Dedifferentiated amniotic fluid mesenchymal stem cell (primary cell): ENCODE measurements at regions not wholly inside any gene's neighbourhood (a gene's known extent, or its start where the extent isn't known, plus 50 kb on each side); places are given as distances from the start of the nearest gene placed in this dataset.
A peak's percentile ranks its signal among the peaks of the same experiment; 100 is the strongest.

Source experiments
- DNase-seq: peaks from one replicate; pipeline ENCODE4 v3.0.0-alpha.2; 2016; ENCODE audit errors: extremely low spot score

- no peak for DNase-seq
These were observed 283.8 kb downstream of the USP25 start for GRCh38 chr21:16013570-16013969.

DNA sequence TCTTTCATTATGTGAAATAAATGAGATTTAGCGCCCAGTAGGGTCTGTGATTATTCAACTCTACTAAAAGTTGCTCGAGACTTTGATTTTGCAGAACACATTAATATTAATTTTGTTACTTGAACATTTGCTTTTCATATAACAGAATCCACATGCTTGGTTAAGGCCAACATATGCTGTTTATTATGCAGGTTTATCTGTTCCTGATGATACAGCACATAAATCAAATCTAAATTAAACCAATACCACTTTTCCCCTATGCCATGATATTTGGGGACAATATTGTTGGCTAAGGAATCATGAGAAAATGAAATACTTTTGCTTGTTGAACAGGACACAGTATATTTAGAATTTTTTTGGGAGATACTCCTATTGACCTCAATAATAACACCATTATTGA, 291.1 kb downstream of the USP25 start:
- no peak for DNase-seq

DNA sequence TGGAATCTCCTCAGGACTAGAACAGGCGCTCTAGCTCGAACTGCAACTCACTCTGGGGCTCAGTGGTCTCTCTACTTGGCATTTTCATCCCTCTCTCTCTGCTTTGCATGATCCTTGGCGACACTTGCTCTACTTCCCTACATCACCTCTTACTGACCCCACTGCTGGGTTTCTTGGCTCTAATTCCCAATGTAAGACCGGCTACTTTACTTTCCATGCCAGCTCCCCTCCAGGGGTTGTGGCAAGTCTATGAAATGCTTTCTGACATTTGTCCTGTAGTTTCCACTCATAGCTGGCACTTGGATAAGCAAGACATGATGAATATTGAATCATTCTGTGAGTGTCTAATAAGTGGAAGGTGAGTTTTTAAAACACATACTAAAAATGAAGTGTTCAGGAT, 292.3 kb downstream of the USP25 start:
- no peak for DNase-seq

DNA sequence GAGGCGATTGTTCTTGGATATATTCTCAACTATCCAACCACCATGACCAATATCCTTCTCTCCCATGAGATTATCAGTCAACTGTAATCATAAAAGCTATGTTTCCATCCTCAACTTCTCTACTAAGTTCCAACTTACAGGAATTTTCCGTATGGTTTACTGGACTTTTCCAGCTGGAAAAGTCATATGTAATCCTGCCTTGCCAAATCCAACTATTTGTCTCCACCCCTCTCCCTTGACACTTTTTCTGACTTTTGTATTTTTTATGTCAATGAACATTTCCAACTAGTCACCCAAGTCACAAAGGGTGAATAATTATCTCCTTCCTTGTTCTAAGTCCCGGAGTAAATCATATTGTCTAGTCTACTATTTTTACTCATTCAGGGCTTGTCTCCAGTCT, 293.1 kb downstream of the USP25 start:
- DNase-seq = no peak

GRCh38 chr21:16028142-16028541, 298.4 kb downstream of the USP25 start:
- no peak for DNase-seq

DNA sequence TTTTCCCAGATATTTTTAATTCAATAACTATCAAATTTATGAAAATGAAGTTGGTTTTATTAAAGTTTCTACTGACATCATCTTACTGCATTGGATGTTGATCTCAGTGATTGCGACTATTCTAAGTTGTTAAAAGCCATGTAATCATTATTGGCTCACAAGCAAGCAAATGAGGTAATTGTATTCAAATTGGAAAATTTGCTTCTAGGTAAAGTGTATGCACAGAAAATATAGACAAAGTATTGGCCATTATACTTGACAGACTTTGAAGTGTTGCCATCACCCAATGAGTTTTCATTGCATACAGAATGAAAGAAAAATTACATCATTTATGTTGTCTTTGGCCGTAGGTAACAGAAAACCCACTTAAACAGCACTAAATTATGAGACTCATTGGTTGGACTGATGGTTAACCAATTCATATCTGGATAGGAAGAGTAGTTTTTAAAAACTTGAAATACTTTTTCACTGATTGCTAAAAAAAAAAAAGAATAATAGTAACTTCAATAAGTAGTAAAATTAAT, 299.2 kb downstream of the USP25 start:
- no peak for DNase-seq

GRCh38 chr21:16033193-16033592, 303.4 kb downstream of the USP25 start:
- no peak for DNase-seq

GRCh38 chr21:16034446-16035190, 304.8 kb downstream of the USP25 start:
- DNase-seq = no peak

DNA sequence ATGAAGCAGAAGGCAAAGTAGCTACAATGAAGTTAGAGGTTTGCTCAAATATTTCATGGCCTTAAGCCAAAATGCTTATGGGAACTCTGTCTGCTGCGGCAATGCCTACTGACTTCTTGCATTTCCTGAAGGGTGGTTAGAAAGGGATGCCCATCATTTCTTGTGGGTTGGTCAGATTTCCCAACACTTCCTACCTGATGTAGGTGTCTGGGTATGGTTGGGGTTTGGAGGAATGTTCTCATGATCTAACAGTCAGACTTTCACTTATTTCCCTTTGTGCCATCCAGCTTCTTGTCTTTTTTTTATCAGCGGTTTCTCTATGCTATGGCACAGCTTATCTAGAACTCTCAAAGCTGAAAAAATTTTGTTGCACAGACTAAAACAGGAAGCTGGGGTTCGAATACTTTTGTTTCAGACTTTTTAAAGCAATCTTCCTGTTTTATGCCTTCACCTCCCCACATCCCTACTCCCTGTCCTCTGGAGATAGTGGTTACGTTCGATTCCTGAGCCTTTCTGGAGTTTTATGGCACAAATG, 307.7 kb downstream of the USP25 start:
- DNase-seq = no peak

GRCh38 chr21:16040601-16041000, 310.8 kb downstream of the USP25 start:
- DNase-seq = no peak

DNA sequence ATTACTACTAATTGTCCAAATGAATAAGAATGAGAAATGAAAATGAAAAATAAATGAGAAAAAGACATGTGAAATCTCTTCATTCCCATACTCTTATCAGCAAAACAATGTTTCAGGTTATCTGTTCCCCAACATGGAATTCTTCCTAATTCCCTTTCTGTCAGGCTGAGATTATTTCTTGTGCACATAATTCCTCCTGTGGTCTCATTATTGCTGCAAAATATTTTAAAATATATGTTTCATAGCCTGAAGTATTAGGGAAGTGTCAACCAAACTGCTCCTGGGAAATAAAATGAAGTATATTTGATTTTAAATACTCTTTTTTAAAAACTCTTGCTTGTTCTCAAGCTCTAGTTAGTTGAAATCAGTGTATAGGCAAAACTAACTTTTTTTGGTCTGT, 314.9 kb downstream of the USP25 start:
- DNase-seq = no peak

GRCh38 chr21:16046656-16047330, 317.0 kb downstream of the USP25 start:
- peak; percentile 40 for DNase-seq

- peak; percentile 84 for DNase-seq
These were observed 318.1 kb downstream of the USP25 start for GRCh38 chr21:16047904-16048303.

GRCh38 chr21:16055014-16055413, 325.2 kb downstream of the USP25 start:
- no peak for DNase-seq

GRCh38 chr21:16058896-16059295, 329.1 kb downstream of the USP25 start:
- DNase-seq = no peak

- DNase-seq = no peak
These were observed 330.2 kb downstream of the USP25 start for GRCh38 chr21:16059981-16060380.

GRCh38 chr21:16061194-16061593, 331.4 kb downstream of the USP25 start:
- DNase-seq = no peak

- no peak for DNase-seq
These were observed 339.7 kb downstream of the USP25 start for GRCh38 chr21:16069178-16070112.

- no peak for DNase-seq
These were observed 340.4 kb downstream of the USP25 start for GRCh38 chr21:16070207-16070651.

GRCh38 chr21:16071092-16071491, 341.3 kb downstream of the USP25 start:
- DNase-seq = no peak

DNA sequence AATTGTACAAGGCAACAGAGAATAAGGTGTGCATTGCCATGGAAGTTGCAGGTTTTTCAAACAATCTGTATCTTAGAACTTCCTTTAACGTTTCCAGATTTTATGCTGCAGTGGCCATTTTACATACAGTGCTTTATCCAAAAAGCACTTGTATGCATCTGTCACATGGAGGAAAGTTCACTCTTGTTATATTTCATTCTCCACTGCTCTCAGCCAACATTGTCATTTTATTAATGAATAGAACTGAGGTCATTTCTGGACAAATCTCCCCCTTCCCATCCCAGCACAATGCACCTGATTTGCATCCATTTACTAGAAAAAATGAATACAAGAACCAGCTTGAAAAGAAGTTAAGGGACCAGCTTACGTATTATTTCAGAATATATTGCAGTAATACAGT, 342.0 kb downstream of the USP25 start:
- DNase-seq = no peak

DNA sequence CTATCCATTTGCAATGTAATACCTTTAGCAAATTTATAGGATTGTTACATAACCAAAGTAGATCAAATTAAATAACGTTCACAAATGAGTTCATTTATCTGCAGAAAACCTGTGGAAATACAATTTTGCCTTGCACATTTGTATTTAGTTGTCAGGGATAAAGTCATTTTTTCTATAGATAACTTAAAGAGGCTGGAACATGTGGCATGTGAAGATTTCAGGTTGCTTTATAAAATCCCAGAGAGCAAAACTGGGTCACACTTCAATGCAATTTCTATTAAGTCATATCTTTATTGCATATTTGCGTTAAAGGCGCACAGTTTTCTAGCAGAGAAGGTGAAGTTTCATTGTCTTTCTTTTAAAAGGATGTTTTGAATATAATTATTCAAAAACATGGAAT, 342.4 kb downstream of the USP25 start:
- DNase-seq = no peak
